Keratinocyte (primary cell): ENCODE measurements at regions not wholly inside any gene's neighbourhood (a gene's known extent, or its start where the extent isn't known, plus 50 kb on each side); places are given as distances from the start of the nearest gene placed in this dataset.

ENCODE experiments used
- CTCF ChIP-seq, 3 experiments: IDR thresholded peaks in 1 of 3; conservative IDR thresholded peaks in 1 of 3; optimal IDR thresholded peaks in 1 of 3; 2 replicates in 2 of 3; 3 replicates in 1 of 3; pipeline versions ENCODE3 to v1.5.1; 2011; ENCODE audit warnings: low read length in 3 of 3, mild to moderate bottlenecking in 3 of 3, moderate library complexity in 2 of 3, control low read depth in 1 of 3, inconsistent platforms in 1 of 3; ENCODE audit not compliant: insufficient read depth in 2 of 3; ENCODE audit errors: extremely low read depth in 1 of 3
- EZH2 ChIP-seq: IDR thresholded peaks from one replicate; pipeline ENCODE4 v1.6.1; 2012; ENCODE audit warnings: inconsistent platforms, mild to moderate bottlenecking, low read length, moderate library complexity

- TF ChIP-seq CTCF (optimal IDR thresholded peaks at IDR 0.05 in 1 of 3, IDR thresholded peaks at IDR 0.05 in 1 of 3, conservative IDR thresholded peaks at IDR 0.05 in 1 of 3; ENCODE audit: extremely low read depth in 1 of 3, insufficient read depth in 2 of 3, low read length in 3 of 3): no peak
- TF ChIP-seq EZH2: no peak
Observed at GRCh38 chr2:58769864-58770234, 528.7 kb upstream of the FANCL start.
